GM13976 (cell line): ENCODE measurements at regions not wholly inside any gene's neighbourhood (a gene's known extent, or its start where the extent isn't known, plus 50 kb on each side); places are given as distances from the start of the nearest gene placed in this dataset.

Experiments used
- DNase-seq: peaks from one replicate; pipeline ENCODE4 v3.0.0; 2012; ENCODE audit warnings: low spot score
- CTCF ChIP-seq: IDR thresholded peaks from 2 replicates; pipeline ENCODE4 v1.5.1; 2012; ENCODE audit warnings: borderline replicate concordance, mild to moderate bottlenecking; ENCODE audit not compliant: insufficient read depth; ENCODE audit errors: extremely low read depth, missing control alignments, control extremely low read depth
- in situ Hi-C: fragments of 300-500 bp; cut with MboI; formaldehyde crosslinking; loops from one replicate; pipeline ENCODE4 v1.12.0; 2022; ENCODE audit warnings: low sequenced_read_pairs, mixed read lengths, inconsistent platforms; ENCODE audit not compliant: unreplicated experiment

GRCh38 chr2:3130889-3131635 is 246.6 kb downstream of the EIPR1 start:
- in situ Hi-C loops: no loop called here
- TF ChIP-seq CTCF: no peak
- no peak for DNase-seq

GRCh38 chr2:3130444-3130843 is 247.2 kb downstream of the EIPR1 start:
- no peak for TF ChIP-seq CTCF
- DNase-seq: no peak
- in situ Hi-C loops: no loop called here

GRCh38 chr2:3129867-3130266 is 247.8 kb downstream of the EIPR1 start:
- DNase-seq: no peak
- no peak for TF ChIP-seq CTCF
- in situ Hi-C loops: no loop called here

- DNase-seq: no peak
- no peak for TF ChIP-seq CTCF
- in situ Hi-C loops: no loop called here
These were observed 248.8 kb downstream of the EIPR1 start for GRCh38 chr2:3128786-3129185.

GRCh38 chr2:3127710-3128109 is 249.9 kb downstream of the EIPR1 start:
- no peak for DNase-seq
- no peak for TF ChIP-seq CTCF
- in situ Hi-C loops: no loop called here

GRCh38 chr2:3126911-3127621 is 250.6 kb downstream of the EIPR1 start:
- in situ Hi-C loops: no loop called here
- no peak for TF ChIP-seq CTCF
- no peak for DNase-seq
